ENCODE measurements at regions not wholly inside any gene's neighbourhood (a gene's known extent, or its start where the extent isn't known, plus 50 kb on each side); places are given as distances from the start of the nearest gene placed in this dataset.

DNA sequence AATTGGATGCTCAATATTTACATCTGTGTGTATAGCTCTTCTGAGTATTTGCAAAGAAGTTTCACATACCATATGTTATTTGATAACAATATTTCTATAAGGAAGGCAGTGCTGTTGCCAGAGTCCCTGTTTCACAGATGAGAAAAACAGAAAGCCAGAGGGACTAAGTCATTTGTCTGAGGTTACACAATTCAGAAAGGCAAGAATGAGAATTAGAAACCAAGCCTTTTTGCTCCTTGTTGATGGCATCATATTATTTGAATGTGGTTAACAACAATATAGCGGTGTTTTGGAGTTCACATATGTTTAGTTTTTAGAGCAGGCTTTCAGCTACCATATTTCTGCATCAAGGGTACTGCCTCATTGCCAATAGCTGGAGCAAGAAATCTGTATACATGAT lies 110.9 kb upstream of the PRLR start:
- Histone ChIP-seq H3K4me3 (replicated peaks in 1 of 3; ENCODE audit: insufficient read depth in 1 of 3, low read depth in 2 of 3, low read length in 3 of 3) (no peak overlapping the region), H3K4me1 (ENCODE audit: insufficient read depth, low read length) (no peaks in the 10 kb centered on the region), H3K36me3 (replicated peaks in 1 of 2; ENCODE audit: control insufficient read depth in 1 of 2, insufficient read depth in 2 of 2, low read length in 2 of 2) (no peaks in the 10 kb centered on the region), H2AFZ (ENCODE audit: low read length) (no peak overlapping the region), H3K27me3 (ENCODE audit: control insufficient read depth in 1 of 2, insufficient read depth in 2 of 2, low read length in 2 of 2) (no peaks in the 10 kb centered on the region), H4K20me1 (ENCODE audit: insufficient read depth, low read length) (no peaks in the 10 kb centered on the region), H3K27ac (ENCODE audit: extremely low read length, insufficient read depth, low read length) (no peak overlapping the region), H3K9me3 (ENCODE audit: low read length) (no peaks in the 10 kb centered on the region), H3K79me2 (ENCODE audit: insufficient read depth, low read length) (no peaks in the 10 kb centered on the region), H3K4me2 (ENCODE audit: low read depth, low read length) (no peak overlapping the region), H3K9ac (ENCODE audit: insufficient read depth, low read depth, low read length) (no peak overlapping the region)
- POLR2A ChIA-PET, result no interaction called here
- CTCF ChIA-PET (ENCODE audit: low intra/inter-chr PET ratio, low total read pairs), result no interaction called here
- TF ChIP-seq ZNF430 (CRISPR knock-in tag; IDR thresholded peaks at IDR 0.05), result no peak
- TF ChIP-seq ATF1 (CRISPR knock-in tag; IDR thresholded peaks at IDR 0.05), result no peak
- no peak for TF ChIP-seq SMAD1 (CRISPR knock-in tag; IDR thresholded peaks at IDR 0.05; ENCODE audit: borderline replicate concordance, low read depth)
- no peak for TF ChIP-seq MYNN (CRISPR knock-in tag; IDR thresholded peaks at IDR 0.05; ENCODE audit: low read depth)
- TF ChIP-seq NFATC3 (CRISPR knock-in tag; IDR thresholded peaks at IDR 0.05), result no peak
- TF ChIP-seq SATB2 (CRISPR knock-in tag; IDR thresholded peaks at IDR 0.05), result no peak
- no peak for TF ChIP-seq ZNF563 (CRISPR knock-in tag; IDR thresholded peaks at IDR 0.05)
- TF ChIP-seq ZNF232 (CRISPR knock-in tag; IDR thresholded peaks at IDR 0.05; ENCODE audit: borderline replicate concordance), result no peak
- TF ChIP-seq ZSCAN29 (CRISPR knock-in tag; conservative IDR thresholded peaks at IDR 0.05), result no peak
- TF ChIP-seq GFI1 (CRISPR knock-in tag; IDR thresholded peaks at IDR 0.05; ENCODE audit: borderline replicate concordance), result no peak
- FAIRE-seq (no peak), DNase-seq (ENCODE audit: low spot score) (no peak), ATAC-seq (no peak)
- in situ Hi-C loops (cut with HindIII; ENCODE audit: extremely low pct_ligation_motif_present, low pct_unique_long_range_greater_than_20kb) (no loop called here), intact Hi-C loops (cut with micrococcal nuclease; ENCODE audit: unreplicated experiment) (no loop called here)
- BruUV-seq (replicated peaks), result no TSS peak
- 0% methylated on average over 1 of the region's 1 CpG for WGBS (ENCODE audit: low lambda C conversion rate)

DNA sequence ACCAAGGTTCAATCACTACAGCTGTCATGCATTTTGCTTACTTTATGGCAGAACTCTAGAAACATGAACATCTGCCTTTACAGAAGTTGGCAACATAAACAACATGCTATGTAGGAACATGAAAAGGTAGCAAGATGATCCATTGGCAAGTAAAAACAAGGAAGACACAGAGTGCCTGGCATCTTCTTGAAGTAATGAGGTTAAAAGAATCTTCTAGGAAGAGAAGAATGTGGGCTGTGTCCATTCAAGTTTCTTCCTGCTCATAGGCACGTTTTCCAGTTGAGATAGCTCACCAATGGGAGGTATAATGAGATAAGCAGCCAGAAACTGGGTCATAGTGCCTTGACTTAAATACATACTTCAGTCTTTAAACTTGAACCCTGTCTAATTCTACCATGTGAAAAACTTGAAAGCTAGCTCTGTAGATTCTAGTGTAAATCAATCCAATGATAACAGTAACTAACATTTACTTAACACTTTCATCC lies 109.4 kb upstream of the PRLR start:
- Histone ChIP-seq H2AFZ (ENCODE audit: low read length) (no peak overlapping the region), H3K9ac (ENCODE audit: insufficient read depth, low read depth, low read length) (no peak overlapping the region), H3K9me3 (ENCODE audit: low read length) (no peaks in the 10 kb centered on the region), H3K4me1 (ENCODE audit: insufficient read depth, low read length) (no peaks in the 10 kb centered on the region), H3K4me2 (ENCODE audit: low read depth, low read length) (no peak overlapping the region), H3K27me3 (ENCODE audit: control insufficient read depth in 1 of 2, insufficient read depth in 2 of 2, low read length in 2 of 2) (no peaks in the 10 kb centered on the region), H3K4me3 (replicated peaks in 1 of 3; ENCODE audit: insufficient read depth in 1 of 3, low read depth in 2 of 3, low read length in 3 of 3) (no peak overlapping the region), H3K27ac (ENCODE audit: extremely low read length, insufficient read depth, low read length) (no peak overlapping the region), H4K20me1 (ENCODE audit: insufficient read depth, low read length) (no peaks in the 10 kb centered on the region), H3K79me2 (ENCODE audit: insufficient read depth, low read length) (no peaks in the 10 kb centered on the region), H3K36me3 (replicated peaks in 1 of 2; ENCODE audit: control insufficient read depth in 1 of 2, insufficient read depth in 2 of 2, low read length in 2 of 2) (no peaks in the 10 kb centered on the region)
- FAIRE-seq (no peak), DNase-seq (ENCODE audit: low spot score) (no peak), ATAC-seq (no peak)
- CTCF ChIA-PET (ENCODE audit: low intra/inter-chr PET ratio, low total read pairs), result no interaction called here
- intact Hi-C loops (cut with micrococcal nuclease; ENCODE audit: unreplicated experiment), result no loop called here
- WGBS (ENCODE audit: low lambda C conversion rate), result 0% methylated on average over 1 of the region's 1 CpG
- POLR2A ChIA-PET, result no interaction called here
- in situ Hi-C loops (cut with HindIII; ENCODE audit: extremely low pct_ligation_motif_present, low pct_unique_long_range_greater_than_20kb), result no loop called here
- no TSS peak for BruUV-seq (replicated peaks)
- TF ChIP-seq, protein P1, sequence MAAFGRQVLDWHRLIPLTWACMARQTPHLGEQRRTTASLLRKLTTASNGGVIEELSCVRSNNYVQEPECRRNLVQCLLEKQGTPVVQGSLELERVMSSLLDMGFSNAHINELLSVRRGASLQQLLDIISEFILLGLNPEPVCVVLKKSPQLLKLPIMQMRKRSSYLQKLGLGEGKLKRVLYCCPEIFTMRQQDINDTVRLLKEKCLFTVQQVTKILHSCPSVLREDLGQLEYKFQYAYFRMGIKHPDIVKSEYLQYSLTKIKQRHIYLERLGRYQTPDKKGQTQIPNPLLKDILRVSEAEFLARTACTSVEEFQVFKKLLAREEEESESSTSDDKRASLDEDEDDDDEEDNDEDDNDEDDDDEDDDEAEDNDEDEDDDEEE (CRISPR knock-in tag; IDR thresholded peaks at IDR 0.05), result no peak
- no peak for TF ChIP-seq ZNF138 (CRISPR knock-in tag; IDR thresholded peaks at IDR 0.05; ENCODE audit: low read depth)
- TF ChIP-seq ZBTB42 (CRISPR knock-in tag; IDR thresholded peaks at IDR 0.05), result no peak
- TF ChIP-seq ZNF354B (CRISPR knock-in tag; IDR thresholded peaks at IDR 0.05), result no peak
- no peak for TF ChIP-seq ZFP36L2 (CRISPR knock-in tag; IDR thresholded peaks at IDR 0.05)
- TF ChIP-seq, protein P2, sequence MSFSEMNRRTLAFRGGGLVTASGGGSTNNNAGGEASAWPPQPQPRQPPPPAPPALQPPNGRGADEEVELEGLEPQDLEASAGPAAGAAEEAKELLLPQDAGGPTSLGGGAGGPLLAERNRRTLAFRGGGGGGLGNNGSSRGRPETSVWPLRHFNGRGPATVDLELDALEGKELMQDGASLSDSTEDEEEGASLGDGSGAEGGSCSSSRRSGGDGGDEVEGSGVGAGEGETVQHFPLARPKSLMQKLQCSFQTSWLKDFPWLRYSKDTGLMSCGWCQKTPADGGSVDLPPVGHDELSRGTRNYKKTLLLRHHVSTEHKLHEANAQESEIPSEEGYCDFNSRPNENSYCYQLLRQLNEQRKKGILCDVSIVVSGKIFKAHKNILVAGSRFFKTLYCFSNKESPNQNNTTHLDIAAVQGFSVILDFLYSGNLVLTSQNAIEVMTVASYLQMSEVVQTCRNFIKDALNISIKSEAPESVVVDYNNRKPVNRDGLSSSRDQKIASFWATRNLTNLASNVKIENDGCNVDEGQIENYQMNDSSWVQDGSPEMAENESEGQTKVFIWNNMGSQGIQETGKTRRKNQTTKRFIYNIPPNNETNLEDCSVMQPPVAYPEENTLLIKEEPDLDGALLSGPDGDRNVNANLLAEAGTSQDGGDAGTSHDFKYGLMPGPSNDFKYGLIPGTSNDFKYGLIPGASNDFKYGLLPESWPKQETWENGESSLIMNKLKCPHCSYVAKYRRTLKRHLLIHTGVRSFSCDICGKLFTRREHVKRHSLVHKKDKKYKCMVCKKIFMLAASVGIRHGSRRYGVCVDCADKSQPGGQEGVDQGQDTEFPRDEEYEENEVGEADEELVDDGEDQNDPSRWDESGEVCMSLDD (CRISPR knock-in tag; IDR thresholded peaks at IDR 0.05; ENCODE audit: borderline replicate concordance), result no peak
- no peak for TF ChIP-seq ZNF605 (CRISPR knock-in tag; IDR thresholded peaks at IDR 0.05)

Data from HepG2 (cell line).